HG03066 (cell line): ENCODE measurements at regions not wholly inside any gene's neighbourhood (a gene's known extent, or its start where the extent isn't known, plus 50 kb on each side); places are given as distances from the start of the nearest gene placed in this dataset.

Experiments used
- ATAC-seq: cut with Tn5 transposase; IDR thresholded peaks from one replicate; pipeline ENCODE4 v1.9.1; 2021; ENCODE audit warnings: low read depth; ENCODE audit not compliant: unreplicated experiment

DNA sequence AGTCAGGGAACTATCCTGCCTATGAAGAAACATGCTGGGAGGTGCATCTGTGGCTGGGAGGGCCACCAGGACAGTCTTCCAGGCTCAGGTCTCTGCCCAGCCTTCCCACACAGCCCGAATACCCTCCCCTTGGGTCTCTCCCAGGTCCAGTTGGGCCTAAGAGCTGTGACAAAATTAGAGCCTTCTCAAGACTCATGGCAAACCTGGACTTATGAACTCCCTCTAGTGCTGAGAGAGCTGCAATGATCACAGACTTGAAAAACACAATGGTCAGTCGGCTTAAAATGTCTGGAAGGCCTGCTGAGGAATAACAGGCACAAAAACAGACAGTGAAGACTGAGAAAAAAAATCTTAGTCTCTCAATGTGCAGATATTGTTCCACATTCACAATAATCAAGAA is 325.1 kb downstream of the BRINP2 start:
- no peak for ATAC-seq

GRCh38 chr1:177490786-177491185 is 320.0 kb downstream of the BRINP2 start:
- ATAC-seq = no peak

DNA sequence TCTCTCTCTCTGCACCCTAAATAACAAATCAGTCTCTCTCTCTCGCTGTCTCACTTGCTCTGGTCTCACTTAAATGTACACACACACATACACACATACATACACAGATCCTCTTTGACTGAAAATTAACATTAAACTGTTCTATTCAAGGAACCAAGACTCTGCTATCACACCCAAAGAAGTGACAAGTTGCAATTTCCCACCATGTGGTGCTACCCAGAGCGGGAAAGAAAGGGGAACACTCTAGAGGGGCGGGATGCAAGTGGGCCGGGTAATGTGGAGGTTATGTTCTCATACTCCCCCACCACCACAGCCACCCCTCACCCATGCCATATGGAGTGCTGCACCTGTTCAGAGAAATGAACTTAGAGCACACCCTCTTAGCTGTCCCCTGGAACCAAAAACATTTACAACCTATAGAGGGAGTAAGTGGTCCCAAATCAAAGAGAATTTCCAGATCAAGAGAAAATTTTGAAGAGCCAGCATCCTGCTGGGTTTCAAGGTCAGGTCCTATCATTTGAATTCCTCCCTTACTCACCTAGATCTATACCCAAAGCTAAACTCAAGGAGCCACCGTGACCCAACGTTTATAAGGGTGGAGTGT is 319.4 kb downstream of the BRINP2 start:
- ATAC-seq = no peak

GRCh38 chr1:177488722-177489121 is 318.0 kb downstream of the BRINP2 start:
- ATAC-seq = no peak

DNA sequence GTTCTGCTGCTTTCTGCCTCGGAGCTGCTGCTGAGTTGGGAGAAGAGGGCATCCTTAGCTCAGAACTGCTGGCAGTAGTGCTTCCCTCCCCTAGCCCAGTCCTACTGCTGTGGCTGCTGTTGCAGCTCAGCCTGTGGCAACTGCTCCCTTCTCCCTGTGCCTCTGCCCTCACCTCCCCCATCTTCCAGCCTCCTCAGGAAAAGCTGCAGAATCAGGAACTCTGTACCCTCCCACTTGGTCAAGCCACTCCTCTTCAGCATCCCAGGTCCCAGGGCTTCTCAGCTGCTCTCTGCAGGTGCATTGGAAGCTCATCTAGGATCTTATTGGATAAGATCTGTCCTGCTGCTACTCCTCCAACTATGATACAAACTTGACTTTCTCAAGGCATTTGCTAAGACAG is 316.7 kb downstream of the BRINP2 start:
- no peak for ATAC-seq

DNA sequence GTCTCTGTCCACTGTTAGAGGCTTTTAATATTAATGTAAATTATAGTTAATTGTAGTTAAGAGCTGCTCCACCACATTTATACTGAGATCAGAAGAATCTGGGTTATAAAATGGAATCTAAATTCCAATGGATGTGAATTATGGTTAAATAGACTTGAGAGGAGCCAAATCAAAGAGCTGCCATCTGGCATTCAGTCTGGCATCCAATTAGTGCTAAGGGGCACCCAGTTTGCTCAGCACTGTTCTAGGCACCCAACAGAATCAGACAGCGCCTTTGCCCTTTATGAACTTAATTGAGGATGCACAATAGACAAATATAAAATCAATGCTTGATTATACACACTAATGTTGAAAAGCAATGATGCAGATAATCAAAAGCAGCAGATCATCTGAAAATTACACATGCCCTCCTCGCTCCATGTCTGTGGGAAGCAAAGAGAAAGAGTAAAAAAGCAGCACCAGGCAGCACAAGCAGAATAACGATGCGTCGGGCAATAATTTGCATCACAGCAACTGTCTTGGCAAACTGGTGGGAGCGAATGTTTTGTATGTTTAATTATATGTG is 310.1 kb downstream of the BRINP2 start:
- ATAC-seq = no peak

GRCh38 chr1:177479600-177479999 is 308.8 kb downstream of the BRINP2 start:
- ATAC-seq = no peak

DNA sequence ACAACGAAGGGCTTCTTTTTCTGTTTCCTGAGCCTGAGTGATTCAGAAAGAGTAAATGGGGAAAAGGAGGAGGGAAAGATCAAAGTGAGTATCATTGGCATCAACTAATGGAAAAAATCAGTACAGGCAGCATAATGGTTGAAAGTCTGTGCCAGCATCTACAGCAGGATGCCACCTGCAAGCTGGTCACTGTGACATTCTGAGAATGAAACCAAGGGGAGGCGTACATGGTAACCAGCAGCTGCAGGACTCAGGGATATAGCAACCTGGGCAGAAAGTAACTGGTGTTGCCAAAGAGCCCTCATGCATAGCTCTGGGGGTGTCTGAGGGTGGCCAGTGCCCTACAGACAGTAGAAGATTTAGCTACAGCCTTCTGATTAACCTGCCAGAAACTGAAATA is 305.9 kb downstream of the BRINP2 start:
- no peak for ATAC-seq

- ATAC-seq = no peak
Measured at GRCh38 chr1:177472567-177472966, 301.8 kb downstream of the BRINP2 start.

DNA sequence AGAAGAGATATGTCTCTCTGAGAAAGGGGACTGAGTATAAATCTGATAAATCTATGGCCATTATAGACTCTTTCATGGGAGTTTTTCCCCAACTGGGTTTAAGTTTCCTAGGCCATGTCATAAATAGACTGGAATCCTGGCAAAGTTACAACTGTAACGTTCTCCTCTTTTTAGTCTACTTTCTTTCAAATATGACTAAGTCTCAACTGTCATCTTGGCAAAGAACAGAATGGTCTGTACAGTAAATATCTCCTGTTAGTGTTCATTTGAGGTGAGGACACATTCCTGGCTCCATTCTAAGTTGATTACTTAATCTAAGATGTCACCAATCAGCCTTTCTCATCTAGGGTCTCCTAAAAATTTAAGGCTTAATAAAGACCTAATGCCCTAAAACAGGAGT is 300.5 kb downstream of the BRINP2 start:
- no peak for ATAC-seq

GRCh38 chr1:177469519-177469918 is 298.8 kb downstream of the BRINP2 start:
- no peak for ATAC-seq

GRCh38 chr1:177466286-177466685 is 295.5 kb downstream of the BRINP2 start:
- ATAC-seq = no peak

- no peak for ATAC-seq
Measured at GRCh38 chr1:177464686-177465085, 293.9 kb downstream of the BRINP2 start.

DNA sequence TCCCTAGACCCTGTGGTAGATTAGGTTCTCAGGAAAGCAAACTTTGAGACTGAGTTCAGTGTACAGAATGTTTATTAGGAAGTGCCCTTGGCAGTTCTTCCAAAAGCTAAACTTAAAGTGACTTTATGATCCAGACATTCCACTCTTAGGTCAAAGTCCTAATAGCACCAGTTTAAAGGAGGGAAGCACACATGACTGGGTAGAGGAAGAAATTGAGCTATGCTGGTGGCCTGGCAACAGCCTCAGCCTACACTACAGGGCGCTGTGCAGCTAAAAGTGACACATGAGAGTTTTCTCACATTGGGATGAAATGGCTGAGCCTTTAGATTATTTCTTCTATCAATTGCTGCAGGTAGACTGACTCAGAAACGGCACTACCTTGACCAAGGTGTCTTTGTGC is 280.4 kb downstream of the BRINP2 start:
- no peak for ATAC-seq

GRCh38 chr1:177448652-177449357 is 278.0 kb downstream of the BRINP2 start:
- no peak for ATAC-seq

DNA sequence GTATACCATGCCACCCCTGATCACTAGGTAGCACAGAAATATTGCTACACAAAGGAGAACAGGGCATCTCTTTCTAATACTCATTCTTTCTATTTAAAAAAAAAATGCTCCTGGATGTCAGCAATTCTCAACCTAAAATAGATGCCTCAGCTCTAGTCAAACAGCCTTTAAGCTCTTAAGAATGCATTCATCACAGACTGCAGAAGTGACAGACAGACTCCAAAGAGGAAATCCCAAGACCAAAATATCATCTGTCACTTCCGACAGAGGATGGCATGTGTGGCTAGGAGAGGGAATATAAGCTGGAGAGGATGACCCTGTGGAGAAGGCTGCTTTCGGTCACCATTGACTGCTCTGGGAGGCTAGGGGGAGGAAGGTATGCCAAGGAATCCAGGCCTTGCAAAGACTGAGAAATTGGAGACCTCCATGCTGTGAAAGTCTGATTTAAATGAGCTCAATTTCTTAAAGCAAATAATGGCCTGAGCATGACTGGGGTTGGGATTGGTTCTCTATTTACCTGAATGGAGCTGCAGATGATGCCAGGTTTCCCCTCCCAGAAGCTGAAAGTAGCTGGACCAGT is 277.4 kb downstream of the BRINP2 start:
- ATAC-seq = no peak

DNA sequence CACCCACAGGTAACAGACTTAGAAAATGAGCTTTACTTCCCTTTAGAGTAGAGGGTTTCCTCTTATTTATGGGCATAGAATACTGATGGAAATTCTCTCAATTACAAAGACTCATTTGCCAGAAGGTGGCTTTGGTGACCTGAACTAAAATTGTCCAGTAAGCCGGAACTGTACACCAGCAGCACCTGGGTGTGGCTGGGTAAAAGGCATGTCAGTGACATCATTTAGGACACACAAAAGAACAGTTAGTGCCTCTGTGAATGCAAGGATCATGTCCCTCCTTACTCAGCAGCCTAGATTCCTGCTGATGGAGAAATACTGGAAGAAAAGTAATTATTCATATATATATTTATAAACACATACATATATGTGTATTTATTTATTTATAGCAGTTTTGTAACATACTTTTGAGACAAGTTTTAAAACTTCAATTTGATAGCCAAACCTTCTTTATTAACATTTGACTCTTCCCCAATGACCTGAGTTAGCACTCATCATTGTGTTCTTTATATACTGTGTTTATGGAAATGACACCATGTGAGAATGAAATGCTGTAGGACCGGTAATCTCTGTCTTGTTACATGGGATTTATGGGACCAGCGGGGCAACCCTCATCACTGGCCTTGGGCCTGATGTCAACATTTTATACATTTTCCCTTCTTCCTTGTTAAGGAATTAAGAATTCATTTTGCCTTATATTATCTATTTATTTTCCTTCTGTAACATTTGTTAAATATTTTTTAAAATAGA is 274.4 kb downstream of the BRINP2 start:
- no peak for ATAC-seq

- ATAC-seq = no peak
Measured at GRCh38 chr1:177443003-177443402, 272.2 kb downstream of the BRINP2 start.

DNA sequence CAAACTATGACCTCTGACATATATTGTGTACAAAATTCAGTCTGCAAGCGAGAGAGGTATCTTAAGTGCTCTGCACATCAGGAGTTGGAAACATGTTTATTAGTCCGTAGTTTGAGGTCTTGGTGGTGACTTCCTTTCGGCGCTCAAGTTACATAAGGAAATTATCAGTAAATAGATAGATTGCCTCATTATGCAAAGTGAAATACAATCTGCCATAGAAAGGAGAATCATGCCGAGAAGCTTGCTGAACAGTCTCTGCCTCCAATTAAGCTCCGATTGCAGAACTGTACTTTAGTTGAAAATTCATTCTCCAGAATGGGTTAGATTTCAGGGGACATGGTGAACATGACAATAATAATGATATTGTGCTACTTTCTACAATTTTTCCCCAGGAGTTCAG is 271.8 kb downstream of the BRINP2 start:
- ATAC-seq = no peak

DNA sequence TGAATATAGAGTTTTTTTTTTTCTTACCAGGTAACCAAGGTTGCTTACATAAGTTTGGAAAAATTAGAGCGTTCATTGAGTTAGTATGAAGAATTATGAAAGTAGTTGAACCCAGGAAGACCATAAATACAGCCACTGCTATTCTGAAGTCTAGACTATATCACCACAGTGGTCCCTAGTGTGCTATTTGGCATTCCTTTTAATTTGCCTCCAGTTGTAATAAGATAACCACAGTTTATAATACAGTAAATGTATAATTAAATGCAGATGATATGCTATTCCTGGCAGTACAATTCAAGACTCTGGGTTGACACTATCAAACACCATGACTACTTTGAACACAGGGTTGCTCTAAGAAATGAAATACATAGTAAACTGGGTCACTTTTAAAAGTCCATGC is 270.5 kb downstream of the BRINP2 start:
- no peak for ATAC-seq

DNA sequence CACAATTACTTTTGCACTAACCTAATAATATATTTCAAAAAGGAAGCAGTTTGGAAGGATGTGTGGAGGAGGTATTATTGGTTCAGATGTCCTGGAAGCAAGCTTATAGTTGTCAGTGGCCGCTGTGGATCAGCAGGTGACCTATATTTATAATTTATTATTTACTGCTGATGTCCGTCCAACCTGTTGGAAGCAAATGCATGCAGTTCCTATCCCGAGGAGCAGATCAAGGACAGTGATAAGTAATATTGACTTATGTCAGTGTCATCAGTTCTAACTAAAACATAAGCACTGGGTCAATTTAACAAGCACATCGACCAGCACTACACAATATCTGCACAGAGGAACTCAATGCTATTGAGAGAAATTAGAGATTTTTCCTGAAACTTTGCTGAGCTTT is 270.1 kb downstream of the BRINP2 start:
- no peak for ATAC-seq
